ENCODE measurements at regions not wholly inside any gene's neighbourhood (a gene's known extent, or its start where the extent isn't known, plus 50 kb on each side); places are given as distances from the start of the nearest gene placed in this dataset.

- Histone ChIP-seq H3K9me3 (ENCODE audit: insufficient read depth, low read length, severe bottlenecking) (no peaks in the 10 kb centered on the region), H2AFZ (ENCODE audit: low read depth, low read length) (no peak overlapping the region), H3K4me2 (ENCODE audit: insufficient read depth, low read length) (no peak overlapping the region), H4K20me1 (ENCODE audit: insufficient read depth, low read length) (no peaks in the 10 kb centered on the region), H3K9ac (ENCODE audit: low read depth, low read length) (no peak overlapping the region), H3K36me3 (ENCODE audit: insufficient read depth, low read length) (no peaks in the 10 kb centered on the region), H3K27me3 (ENCODE audit: insufficient read depth, low read length, poor library complexity) (peaks cover 11% of the 10 kb centered on the region), H3K4me1 (ENCODE audit: insufficient read depth, low read length) (no peaks in the 10 kb centered on the region), H3K27ac (ENCODE audit: low read length) (no peak overlapping the region), H3K4me3 (ENCODE audit: low read depth in 1 of 2, low read length in 2 of 2) (no peak overlapping the region), H3K79me2 (ENCODE audit: insufficient read depth, low read length) (no peaks in the 10 kb centered on the region)
- ATAC-seq (ENCODE audit: insufficient read depth, low read depth) = no peak
- TF ChIP-seq EZH2 (IDR thresholded peaks at IDR 0.05; ENCODE audit: borderline replicate concordance, low read depth, low read length, severe bottlenecking) = no peak
- TF ChIP-seq CTCF (IDR thresholded peaks at IDR 0.05; ENCODE audit: borderline replicate concordance, extremely low read depth, low read length, poor library complexity, severe bottlenecking) = no peak
- no peak for DNase-seq
Observed at GRCh38 chr7:25529320-25529719, 301.0 kb upstream of the NPVF start.

GRCh38 chr7:25536851-25537250, 308.6 kb upstream of the NPVF start:
- DNase-seq = no peak
- no peaks in the 10 kb centered on the region for H3K79me2 ChIP-seq (ENCODE audit: insufficient read depth, low read length)
- TF ChIP-seq EZH2 (IDR thresholded peaks at IDR 0.05; ENCODE audit: borderline replicate concordance, low read depth, low read length, severe bottlenecking) = no peak
- TF ChIP-seq CTCF (IDR thresholded peaks at IDR 0.05; ENCODE audit: borderline replicate concordance, extremely low read depth, low read length, poor library complexity, severe bottlenecking) = no peak
- H3K4me3 ChIP-seq (ENCODE audit: low read depth in 1 of 2, low read length in 2 of 2) = no peak overlapping the region
- H3K4me1 ChIP-seq (ENCODE audit: insufficient read depth, low read length) = no peaks in the 10 kb centered on the region
- no peak overlapping the region for H3K27ac ChIP-seq (ENCODE audit: low read length)
- H3K4me2 ChIP-seq (ENCODE audit: insufficient read depth, low read length) = no peak overlapping the region
- no peak overlapping the region for H2AFZ ChIP-seq (ENCODE audit: low read depth, low read length)
- no peak overlapping the region for H3K9ac ChIP-seq (ENCODE audit: low read depth, low read length)
- H3K36me3 ChIP-seq (ENCODE audit: insufficient read depth, low read length) = no peaks in the 10 kb centered on the region
- H4K20me1 ChIP-seq (ENCODE audit: insufficient read depth, low read length) = no peaks in the 10 kb centered on the region
- no peaks in the 10 kb centered on the region for H3K9me3 ChIP-seq (ENCODE audit: insufficient read depth, low read length, severe bottlenecking)
- no peak for ATAC-seq (ENCODE audit: insufficient read depth, low read depth)
- H3K27me3 ChIP-seq (ENCODE audit: insufficient read depth, low read length, poor library complexity) = peaks cover 8% of the 10 kb centered on the region

GRCh38 chr7:25537662-25538375, 309.5 kb upstream of the NPVF start:
- Histone ChIP-seq H3K27me3 (ENCODE audit: insufficient read depth, low read length, poor library complexity) (peaks cover 8% of the 10 kb centered on the region), H3K9me3 (ENCODE audit: insufficient read depth, low read length, severe bottlenecking) (no peaks in the 10 kb centered on the region), H4K20me1 (ENCODE audit: insufficient read depth, low read length) (no peaks in the 10 kb centered on the region), H3K4me1 (ENCODE audit: insufficient read depth, low read length) (no peaks in the 10 kb centered on the region), H3K79me2 (ENCODE audit: insufficient read depth, low read length) (no peaks in the 10 kb centered on the region), H3K9ac (ENCODE audit: low read depth, low read length) (no peak overlapping the region), H3K36me3 (ENCODE audit: insufficient read depth, low read length) (no peaks in the 10 kb centered on the region), H2AFZ (ENCODE audit: low read depth, low read length) (no peak overlapping the region), H3K4me2 (ENCODE audit: insufficient read depth, low read length) (no peak overlapping the region), H3K27ac (ENCODE audit: low read length) (no peak overlapping the region), H3K4me3 (ENCODE audit: low read depth in 1 of 2, low read length in 2 of 2) (no peak overlapping the region)
- ATAC-seq (ENCODE audit: insufficient read depth, low read depth) (no peak), DNase-seq (no peak)
- TF ChIP-seq CTCF (IDR thresholded peaks at IDR 0.05; ENCODE audit: borderline replicate concordance, extremely low read depth, low read length, poor library complexity, severe bottlenecking) (no peak), EZH2 (IDR thresholded peaks at IDR 0.05; ENCODE audit: borderline replicate concordance, low read depth, low read length, severe bottlenecking) (no peak)
